ENCODE measurements at regions not wholly inside any gene's neighbourhood (a gene's known extent, or its start where the extent isn't known, plus 50 kb on each side); places are given as distances from the start of the nearest gene placed in this dataset.

DNA sequence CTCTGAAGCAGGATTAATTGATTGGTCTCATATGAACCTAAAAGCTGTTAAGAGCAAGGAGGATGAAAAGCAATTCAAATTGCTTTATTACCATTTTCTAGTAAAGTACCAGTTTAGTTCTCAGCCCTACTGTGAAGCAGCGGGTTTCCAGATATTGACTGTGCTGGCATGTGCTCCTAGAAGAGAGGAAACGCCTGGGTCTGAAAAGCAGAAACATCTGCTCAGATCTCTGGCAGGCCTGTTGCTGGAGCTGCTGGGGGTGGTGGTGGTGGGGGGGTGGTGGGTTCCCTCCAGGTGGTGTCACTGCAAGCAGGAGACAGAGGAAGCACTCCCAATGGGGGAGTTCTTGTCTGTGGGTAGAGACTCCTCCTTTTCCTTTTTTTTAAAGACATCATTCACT lies 105.5 kb upstream of the ZNF462 start:
- no peak for TF ChIP-seq CTCF (IDR thresholded peaks at IDR 0.05)
- TF ChIP-seq POLR2A (IDR thresholded peaks at IDR 0.05), result no peak
- no peak for TF ChIP-seq POLR2AphosphoS5 (IDR thresholded peaks at IDR 0.05)
